ENCODE measurements at regions not wholly inside any gene's neighbourhood (a gene's known extent, or its start where the extent isn't known, plus 50 kb on each side); places are given as distances from the start of the nearest gene placed in this dataset.

DNA sequence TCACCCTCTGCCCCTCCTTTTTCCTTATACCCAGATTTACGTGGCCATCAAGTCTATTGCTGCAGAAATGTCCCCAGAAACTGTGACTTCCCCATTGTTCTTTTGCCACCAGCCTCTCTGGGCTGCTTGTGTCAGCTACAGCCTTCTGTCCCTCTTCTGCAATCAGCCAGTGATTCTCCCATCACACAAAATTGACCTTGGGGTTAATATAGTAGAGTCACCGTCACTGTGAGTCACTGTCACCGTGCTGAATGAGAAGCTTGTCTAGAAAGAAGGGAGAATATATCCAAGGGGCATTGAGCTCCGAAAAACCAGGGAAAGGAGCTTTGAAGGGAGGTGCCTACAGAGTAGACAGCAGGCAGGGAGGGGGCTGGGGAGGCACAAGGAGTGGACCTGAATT, 290.5 kb downstream of the HAPSTR1 start:
- TF ChIP-seq, protein P1, sequence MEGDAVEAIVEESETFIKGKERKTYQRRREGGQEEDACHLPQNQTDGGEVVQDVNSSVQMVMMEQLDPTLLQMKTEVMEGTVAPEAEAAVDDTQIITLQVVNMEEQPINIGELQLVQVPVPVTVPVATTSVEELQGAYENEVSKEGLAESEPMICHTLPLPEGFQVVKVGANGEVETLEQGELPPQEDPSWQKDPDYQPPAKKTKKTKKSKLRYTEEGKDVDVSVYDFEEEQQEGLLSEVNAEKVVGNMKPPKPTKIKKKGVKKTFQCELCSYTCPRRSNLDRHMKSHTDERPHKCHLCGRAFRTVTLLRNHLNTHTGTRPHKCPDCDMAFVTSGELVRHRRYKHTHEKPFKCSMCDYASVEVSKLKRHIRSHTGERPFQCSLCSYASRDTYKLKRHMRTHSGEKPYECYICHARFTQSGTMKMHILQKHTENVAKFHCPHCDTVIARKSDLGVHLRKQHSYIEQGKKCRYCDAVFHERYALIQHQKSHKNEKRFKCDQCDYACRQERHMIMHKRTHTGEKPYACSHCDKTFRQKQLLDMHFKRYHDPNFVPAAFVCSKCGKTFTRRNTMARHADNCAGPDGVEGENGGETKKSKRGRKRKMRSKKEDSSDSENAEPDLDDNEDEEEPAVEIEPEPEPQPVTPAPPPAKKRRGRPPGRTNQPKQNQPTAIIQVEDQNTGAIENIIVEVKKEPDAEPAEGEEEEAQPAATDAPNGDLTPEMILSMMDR (IDR thresholded peaks at IDR 0.05; ENCODE audit: extremely low read depth, missing control alignments), result no peak
- DNase-seq (ENCODE audit: low spot score), result no peak

DNA sequence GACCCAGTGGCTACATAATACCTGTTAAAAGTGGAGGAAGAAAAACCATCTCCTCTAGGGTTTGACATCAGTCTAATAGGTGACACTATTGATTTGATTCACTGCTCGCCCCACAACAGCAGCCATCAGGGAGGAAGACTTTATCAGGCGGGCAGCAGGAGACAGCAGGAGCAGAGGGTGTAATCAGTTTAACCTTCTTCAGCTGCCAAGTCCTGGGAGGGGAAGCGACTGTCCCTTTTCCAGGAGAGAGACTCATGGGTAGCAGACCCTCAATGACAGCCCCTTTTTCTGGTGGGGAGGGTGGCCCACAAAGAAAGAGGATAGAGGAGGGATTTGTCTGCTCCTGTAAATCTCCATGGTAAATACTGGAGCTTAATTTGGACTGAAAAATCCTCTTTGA, 291.8 kb downstream of the HAPSTR1 start:
- no peak for DNase-seq (ENCODE audit: low spot score)
- TF ChIP-seq, protein P1 (IDR thresholded peaks at IDR 0.05; ENCODE audit: extremely low read depth, missing control alignments), result no peak

DNA sequence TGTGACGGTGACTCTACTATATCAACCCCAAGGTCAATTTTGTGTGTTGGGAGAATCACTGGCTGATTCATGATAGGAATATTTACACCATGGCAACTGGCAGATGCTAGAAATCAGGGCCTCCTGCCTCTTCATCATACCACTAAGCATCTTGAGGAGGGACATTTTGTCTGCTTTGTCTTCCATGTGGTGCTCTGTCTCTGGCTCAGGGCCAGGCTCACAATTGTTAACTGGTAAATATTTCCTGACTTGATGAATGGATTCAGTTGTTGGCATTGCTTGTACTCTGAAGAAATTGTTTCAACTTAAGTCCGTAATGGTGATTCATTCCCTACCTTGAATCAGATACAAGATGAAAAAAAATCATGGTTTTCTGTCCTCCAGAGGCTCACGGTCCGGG, 292.7 kb downstream of the HAPSTR1 start:
- TF ChIP-seq, protein P1 (IDR thresholded peaks at IDR 0.05; ENCODE audit: extremely low read depth, missing control alignments), result no peak

DNA sequence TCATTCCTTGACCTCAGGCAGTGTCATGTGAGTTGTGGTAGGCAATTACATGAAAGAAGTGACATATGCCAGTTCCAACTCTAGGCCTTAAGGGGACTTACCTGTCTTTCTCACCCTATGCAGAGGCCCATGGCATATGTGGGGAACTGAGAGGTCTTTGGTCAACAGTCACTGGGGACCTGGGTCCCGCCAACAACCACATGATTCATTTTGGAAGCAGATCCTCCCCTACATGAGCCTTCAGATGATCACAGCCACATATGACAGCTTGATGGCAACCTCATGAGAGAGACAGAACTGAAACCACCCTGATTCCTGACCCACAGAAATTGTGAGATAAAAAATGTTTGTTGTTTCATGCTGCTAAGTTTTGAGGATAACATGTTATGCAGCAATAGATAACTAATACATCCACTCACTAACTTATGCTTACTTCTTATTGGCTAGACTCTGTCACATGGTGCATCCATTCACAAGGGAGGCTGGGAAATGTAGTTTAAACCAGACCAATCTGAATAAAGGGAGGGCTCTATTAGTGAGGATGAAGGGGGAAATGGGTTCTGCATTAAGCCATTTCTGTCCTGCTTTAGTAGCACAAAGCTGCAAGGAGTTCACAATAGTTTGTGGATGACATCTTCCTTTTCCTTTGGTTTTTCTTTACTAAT, 298.2 kb downstream of the HAPSTR1 start:
- DNase-seq (ENCODE audit: low spot score), result no peak
- TF ChIP-seq, protein P1 (IDR thresholded peaks at IDR 0.05; ENCODE audit: extremely low read depth, missing control alignments), result no peak

More for the DNA sequence above, 292.7 kb downstream of the HAPSTR1 start:
- DNase-seq (ENCODE audit: low spot score), result no peak

DNA sequence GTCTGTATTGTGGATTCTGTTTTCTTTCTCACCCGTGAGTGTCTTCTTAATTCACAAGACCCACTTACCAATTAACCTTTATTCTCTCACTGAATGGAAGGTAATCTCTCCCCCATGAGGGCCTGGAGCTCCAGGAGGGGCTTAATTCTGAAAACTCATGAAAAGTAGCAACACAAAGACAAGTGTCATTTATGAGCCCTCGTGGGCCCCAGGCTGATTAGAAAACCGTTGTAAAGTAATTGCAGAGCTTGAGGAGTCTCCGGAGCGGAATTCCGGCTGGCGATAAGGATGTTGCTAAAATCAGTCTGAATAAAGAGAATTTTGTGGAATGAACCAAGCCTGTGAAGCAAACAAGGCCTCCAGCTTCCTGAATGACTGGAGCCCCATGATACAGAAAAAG, 301.5 kb downstream of the HAPSTR1 start:
- TF ChIP-seq, protein P1 (IDR thresholded peaks at IDR 0.05; ENCODE audit: extremely low read depth, missing control alignments), result no peak
- no peak for DNase-seq (ENCODE audit: low spot score)

DNA sequence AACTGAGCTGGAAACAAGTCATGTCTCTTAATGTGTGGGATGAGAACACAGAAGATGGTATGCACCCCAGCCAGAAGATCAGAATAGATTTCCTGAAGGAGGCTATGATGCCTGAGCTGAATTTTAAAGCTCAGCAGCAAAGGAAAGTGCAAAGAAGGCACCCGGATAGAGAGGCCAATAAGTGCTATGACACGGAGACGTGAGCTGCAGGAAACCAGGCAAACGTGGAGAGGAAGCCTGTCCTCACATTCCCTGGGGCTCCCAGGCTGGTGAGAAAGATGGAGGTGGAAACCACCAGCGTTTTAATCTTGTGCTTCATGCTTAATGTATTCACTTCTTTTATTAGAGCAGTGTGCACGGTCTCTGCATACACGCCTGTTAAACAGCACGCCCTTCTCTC, 302.1 kb downstream of the HAPSTR1 start:
- TF ChIP-seq, protein P1 (IDR thresholded peaks at IDR 0.05; ENCODE audit: extremely low read depth, missing control alignments), result no peak
- DNase-seq (ENCODE audit: low spot score), result no peak

DNA sequence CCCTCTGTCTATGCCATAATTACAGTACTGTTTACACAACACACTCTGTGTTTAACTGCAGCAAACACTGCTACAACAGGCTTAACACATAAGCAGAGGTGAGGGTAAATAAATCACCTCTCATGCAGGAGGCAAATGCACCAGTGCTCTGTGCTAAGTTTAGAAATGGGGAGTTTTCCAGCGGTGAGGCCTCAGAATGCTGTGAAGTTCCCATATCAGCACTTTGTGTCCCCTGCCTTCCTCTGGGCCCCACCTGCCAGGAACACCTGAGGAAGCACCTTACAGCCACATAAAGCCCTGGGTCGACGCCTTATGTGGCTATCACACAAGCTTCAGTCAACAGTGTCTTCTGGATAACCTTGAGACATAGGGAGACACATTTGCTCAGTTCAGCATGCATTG, 304.5 kb downstream of the HAPSTR1 start:
- TF ChIP-seq, protein P1 (IDR thresholded peaks at IDR 0.05; ENCODE audit: extremely low read depth, missing control alignments), result no peak
- DNase-seq (ENCODE audit: low spot score), result no peak

Measured in GM20000 (cell line).